Umbilical cord (tissue), 1 donor: ENCODE measurements at regions not wholly inside any gene's neighbourhood (a gene's known extent, or its start where the extent isn't known, plus 50 kb on each side); places are given as distances from the start of the nearest gene placed in this dataset.
"Not testable (repeated sequence)": the region's sequence is repeated elsewhere in the genome, so short reads cannot be mapped to it uniquely, and the experiment has no call there.

Experiments
- DNase-seq: peaks from one replicate; pipeline ENCODE4 v3.0.0-alpha.2; 2015; ENCODE audit warnings: low spot score

DNA sequence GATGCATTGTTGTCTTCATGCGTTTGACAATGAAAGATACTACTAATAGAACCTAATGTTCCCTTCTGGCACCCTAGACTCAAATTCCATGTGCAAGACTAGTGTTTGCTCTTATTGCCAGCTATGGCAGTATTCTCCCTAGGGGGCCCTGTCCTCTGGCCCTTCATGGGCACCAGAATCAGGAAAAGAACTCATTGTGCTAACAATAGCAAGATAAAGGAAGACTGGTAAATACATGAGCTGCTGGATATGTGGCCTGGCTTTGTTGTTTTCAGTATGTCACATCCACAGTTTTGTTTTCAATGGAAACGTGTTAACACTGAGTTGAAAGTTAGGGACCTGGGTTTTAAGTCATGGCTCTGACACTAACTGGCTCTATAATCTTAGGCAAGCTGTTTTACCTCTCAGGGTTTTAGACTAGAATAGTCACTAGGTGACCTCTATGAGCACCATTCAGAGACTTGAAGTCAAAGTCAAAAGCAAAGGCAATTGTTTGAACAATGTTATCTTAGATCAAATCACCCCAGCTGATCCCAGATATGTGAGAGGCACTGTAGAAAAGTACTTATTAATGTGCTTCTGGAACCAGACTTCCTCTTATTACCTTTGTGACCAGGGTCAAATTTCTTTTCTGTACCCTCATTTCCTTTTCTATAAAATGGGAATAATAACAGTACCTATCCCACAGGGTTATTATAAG, 253.7 kb upstream of the DIAPH2 start:
- DNase-seq = no peak

DNA sequence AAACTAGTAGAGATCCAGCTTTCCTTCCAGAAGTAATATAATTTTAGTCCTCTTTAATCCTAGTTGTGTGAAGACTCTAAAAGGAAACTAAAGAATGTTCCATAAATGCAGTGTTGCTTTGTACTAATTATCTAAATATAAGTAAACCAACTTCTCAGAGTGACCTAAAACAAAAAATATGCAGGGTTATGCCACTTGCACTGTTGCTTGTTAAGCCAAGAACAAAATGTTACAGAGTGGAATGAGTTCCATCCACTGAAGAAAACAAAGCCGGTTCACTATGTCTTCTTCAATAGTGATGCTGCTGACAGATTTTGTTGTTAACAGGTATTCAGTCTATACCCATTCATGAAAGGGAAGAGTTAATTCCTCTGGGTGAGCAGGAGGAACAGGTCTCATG, 252.0 kb upstream of the DIAPH2 start:
- no peak for DNase-seq

DNA sequence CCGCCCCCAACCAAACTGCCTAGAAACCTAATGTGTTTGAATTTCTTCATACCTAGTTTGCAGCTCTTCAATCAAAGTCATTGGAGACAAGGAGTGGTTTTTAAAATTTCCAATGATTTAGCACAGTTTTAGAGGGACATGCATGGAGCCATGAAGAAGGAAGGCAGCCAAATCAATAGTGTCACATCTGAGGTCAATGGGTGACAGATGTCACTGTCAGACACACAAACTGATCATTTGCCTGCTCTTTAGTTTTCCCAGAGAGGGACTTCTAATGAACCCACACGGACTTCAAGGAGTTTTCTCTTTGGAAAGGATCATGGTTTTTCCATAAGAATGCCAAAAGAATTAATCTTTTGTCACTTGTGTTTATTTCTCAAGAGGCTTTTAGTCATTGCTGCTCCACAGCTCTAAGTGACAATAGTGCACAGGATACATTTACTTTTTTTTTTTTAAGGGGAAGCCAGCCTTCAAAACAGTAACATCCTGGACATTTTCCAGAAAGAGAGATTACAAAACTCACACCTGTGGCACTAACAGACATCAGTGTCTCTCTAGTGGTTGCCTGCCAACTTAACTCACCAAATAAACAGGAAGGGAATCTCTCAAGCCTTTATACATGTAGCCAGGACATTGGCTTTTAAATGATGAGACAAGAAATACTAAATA, 251.1 kb upstream of the DIAPH2 start:
- peak; percentile 2 for DNase-seq

DNA sequence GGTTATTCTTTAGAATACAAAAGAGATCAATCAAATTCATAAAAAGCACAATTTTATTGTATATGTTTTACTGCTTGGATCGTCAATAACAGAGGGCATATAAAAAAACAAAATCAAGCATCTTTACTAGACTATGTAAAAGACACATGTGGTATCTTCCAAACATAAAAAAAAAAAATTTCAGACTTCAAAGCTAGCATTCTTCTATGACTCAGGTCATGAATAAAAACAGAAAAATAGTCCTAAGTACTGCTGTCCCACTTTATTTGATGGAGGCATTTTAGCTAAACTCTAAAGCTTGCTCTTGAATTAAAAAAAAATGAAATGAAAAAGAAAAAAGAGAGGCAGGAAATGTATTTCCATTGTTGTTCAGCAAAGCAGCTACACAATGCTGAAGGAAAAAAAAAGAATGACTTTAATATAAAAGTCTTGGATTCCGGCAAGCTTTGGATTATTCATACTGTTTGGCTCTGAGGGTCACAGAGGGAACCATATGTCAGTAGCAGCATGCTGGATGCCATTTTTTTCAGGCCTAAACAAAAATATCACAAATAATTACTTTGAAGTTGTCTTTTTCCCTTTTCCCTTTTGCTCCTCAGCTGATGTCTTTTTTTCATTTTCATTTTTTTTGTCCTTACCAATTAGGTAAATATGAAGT, 249.1 kb upstream of the DIAPH2 start:
- DNase-seq = no peak

DNA sequence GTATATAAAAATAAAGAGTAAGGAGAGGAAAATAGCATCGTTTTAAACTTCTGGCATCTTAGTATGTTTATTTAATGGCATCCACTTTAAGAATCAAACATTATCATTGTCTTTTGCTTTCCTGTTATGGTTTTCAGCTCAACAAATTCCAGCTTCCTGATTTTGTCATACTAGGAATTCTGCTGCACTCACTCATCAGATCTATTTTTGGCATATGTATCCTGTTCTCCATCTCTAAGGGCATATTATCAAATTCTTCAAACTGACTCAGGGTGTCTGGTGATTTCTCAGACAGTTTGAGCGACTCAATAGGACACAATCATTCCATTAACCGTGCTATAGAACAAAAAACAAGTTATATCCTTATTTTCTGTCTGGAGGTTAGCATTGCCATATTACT, 248.5 kb upstream of the DIAPH2 start:
- peak; percentile 8 for DNase-seq

DNA sequence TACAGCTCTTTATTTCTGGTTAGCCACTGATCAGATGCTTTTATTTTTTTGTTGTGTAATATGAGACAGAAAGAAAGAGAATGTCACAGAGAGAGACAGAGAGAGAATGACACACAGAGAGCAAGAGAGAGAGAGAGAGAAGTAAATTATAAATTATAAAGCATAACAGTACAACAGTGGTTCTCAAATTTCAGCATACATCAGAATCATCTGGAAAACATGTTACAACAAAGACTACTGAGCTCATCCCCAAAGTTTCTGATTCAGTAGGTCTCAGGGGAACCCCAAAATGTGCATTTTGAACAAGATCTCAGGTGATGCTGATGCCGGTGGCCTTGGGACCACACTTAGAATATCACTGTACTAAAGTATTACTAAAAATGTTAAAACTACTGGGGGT, 245.8 kb upstream of the DIAPH2 start:
- DNase-seq = no peak

DNA sequence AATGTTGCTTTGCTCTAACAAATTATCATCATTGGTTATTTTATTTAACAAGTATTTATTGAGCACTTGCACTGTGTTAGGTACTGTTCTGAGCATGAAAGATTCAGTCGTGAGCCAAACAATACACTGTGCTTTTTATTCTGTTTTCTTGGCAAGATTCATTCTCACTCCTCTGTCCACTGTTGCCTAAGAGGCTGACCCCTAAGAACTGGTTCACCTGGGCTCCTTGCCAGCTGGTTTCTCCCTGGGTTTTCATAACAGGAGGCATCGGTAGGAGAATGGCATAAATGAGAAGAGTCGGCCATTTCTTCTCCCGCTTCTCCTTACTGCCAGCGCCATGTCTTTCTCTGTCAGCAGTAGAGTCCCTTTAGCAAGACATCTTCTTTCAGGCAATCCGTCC, 243.7 kb upstream of the DIAPH2 start:
- DNase-seq = no peak

DNA sequence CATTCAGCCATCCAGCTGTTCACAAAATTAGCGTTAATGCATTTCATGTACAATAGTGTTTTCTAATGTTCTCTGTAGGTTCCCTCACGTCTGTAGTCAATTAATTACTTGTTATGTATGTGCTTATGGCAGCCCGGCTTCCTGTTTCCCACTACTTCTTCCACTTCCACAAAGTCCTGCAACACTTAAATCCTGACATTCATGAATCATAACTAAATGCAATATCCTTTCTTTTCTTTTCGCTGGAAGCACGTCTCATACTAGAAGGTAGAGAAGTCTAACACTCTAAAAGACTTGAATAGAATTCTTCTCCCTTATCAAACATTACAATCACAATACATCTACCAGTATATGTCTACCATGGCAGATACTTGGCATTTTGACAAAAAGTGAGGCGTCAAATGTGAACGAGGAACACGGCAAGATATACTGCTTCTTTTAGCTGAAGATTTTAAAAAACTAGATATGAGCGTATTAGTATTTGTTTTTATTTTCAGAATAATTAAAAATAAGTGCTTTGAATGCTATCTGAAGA, 239.0 kb upstream of the DIAPH2 start:
- no peak for DNase-seq

DNA sequence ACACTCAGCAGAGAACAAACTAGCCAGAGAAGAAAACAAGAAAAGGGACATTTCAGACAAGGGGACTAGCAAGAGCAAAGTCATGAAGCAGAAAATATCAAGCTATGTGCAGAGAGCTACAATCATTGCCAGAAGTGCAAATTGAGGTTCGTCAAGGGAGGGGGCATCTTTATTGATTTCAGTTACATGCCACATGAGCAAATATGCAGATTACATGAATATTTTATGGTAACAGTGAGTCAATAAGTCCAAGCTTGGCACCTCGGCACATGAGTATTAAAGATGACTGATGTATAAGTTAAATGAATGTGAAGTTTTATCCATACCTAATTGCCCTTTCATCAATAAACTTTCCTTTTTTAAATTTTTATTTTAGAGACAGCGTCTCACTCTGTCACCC, 238.1 kb upstream of the DIAPH2 start:
- no peak for DNase-seq

DNA sequence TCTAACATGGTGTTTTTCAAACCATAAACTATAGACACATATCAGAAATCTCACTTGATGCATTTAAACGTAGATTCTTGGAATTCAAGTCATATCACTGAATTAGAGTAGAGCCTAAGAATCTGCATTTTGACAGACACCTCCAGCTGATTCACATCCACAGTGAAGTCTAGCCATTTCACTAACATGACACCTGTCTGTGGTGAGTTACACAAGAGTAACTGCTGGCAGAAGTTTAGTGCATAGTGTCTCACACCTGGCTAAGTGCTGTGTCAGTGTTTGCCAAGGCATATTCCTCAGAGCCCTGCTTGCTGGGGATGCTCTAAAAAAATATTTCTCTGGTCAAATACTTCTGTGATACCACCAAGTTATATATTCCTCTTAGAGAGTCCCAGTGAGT, 237.5 kb upstream of the DIAPH2 start:
- DNase-seq = no peak

DNA sequence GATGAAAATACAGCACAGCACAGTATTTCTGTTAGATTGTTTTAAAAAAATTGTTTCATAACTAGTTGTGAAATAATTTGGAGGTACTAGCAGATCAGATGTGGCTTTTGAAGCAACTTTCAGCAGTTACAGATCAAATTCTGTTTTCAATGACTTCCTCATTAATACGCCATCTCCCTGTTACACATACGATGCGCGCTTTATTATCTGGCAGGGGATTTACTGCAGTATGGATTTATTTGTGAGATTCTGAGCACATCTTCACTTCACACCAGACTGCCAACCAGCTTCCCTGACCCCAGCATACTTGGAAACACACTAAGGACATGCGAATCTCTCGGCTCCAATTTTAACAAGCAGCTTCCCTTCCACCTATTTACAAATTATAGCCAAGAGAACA, 235.5 kb upstream of the DIAPH2 start:
- DNase-seq = peak; percentile 1

DNA sequence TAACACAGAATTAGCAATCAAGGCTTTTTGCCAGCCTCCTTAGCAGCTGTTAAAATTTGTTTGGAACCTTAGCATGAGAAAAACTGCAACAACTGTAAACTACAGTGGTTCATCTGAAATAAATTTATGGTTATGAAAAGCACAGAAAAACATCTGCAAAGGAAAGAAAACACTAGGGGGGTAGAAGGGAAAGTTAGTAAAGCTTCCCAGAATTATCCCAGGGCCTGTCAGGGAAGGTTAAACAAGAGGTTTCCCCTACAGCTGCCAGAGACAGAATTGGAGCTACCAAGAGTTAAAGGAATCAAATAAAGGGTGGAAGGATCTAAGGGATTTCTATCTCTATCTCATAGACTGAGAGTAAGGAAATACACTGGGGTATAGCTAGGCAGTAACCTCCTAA, 234.7 kb upstream of the DIAPH2 start:
- peak; percentile 10 for DNase-seq

DNA sequence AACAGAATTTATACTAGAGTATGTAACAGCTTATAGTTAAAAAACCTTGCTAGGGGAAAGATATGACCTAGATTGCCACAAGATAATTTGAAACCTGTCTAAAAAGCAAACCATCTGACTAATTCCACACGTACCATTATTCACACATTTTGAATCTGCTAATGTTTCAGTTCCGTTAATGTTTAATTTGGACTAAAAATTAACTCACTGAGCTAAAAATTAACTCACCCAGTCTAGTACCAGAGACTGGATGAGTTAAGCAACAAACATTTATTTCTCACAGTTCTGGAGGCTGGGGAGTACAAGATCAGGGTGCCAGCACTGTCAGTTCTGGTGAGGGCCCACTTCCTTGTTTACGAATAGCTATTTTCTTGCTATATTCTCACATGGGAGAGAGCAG, 231.5 kb upstream of the DIAPH2 start:
- no peak for DNase-seq

DNA sequence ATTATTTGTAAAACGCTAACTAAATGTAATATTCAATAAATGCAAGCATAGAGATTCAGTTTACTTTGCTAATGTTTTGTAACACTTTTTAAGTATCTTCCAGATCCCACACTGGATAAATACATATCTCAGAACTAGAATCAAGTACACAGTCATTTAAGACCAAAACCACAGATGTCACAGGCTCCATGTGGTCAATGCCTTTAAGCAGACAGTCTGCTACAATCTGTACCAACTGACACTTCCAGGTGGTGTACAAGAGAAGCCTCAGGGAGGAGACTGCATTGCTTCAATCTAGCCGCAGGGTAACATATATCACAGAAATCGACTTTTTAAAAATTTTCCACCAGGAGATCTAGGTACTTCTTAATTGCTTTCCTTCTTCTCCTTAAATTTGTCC, 229.6 kb upstream of the DIAPH2 start:
- DNase-seq = no peak

DNA sequence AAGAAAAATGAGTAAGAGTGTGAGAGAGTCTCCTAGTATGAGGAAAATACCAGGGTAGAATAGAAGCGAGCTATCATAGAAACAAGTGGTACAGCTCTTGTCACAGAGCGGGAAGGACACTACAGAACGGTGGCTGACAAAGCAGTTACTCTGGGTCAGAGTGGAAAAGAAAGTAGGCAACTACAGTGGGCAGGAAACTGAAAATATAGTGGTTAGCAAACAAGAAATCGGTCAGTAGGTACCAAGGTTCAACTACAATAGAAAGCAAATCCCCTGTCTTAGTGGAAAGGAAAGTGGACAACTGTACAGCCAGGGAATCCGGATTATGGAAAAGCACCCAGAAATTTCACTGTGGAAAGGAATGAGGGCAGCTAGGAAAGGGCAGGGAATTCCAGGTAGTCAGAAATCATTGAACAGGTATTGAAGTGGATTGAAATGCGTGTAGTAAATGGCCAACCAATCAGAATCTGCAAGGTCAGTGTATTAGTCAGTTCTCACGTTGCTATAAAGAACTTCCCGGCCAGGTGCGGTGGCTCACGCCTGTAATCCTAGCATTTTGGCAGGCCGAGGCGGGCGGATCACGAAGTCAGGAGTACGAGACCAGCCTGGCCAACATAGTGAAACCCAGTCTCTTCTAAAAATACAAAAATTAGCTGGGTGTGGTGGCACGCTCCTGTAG, 219.6 kb upstream of the DIAPH2 start:
- no peak for DNase-seq

DNA sequence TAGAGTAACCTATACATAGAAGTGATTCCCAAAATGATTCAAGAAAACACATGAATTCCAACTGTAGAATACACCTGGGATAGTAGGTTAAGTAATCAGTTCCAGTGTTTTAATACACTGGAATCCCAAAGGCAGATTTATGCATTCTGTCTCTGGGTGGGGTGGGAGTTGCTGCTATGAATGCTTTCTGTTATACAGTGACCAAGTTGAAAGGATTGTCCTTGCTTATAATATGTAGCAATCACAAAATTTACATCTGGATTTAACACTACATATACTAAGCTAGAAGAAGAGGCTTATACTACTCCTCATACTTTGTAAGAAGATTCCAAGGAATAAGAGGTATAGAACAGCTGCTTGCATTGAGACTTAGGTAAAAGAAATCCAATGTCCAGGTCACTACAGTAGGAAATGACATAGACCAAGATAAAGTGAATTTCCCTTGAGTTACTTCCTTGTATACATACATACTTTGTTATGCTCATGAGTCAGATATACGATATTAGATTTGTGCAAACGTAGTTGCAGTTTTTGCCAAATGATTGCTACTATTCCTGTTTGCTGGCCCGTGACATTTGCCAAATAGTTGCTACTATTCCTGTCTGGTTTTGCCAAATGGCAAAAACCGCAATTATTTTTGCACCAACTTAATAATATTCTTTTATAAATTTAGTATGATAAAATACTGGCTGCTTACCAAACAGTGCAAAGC, 210.5 kb upstream of the DIAPH2 start:
- DNase-seq = no peak

DNA sequence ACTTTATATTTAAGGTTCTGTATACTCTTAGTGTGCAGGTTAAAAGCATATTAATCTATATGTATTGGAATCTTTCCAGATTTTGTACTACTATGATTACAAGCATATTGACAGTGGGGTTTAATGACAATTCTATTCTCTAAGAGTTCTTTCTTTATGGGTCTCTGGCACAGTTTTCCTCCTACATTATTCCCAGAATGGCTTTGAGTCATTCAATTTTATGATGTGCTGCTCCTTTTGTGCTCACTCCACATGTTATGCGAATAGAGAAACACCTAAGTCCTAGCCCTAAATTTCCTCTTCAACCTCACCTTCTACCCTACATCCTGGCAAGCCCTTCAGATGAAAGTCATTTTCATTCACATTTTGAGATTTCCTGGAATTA, 209.9 kb upstream of the DIAPH2 start:
- no peak for DNase-seq

DNA sequence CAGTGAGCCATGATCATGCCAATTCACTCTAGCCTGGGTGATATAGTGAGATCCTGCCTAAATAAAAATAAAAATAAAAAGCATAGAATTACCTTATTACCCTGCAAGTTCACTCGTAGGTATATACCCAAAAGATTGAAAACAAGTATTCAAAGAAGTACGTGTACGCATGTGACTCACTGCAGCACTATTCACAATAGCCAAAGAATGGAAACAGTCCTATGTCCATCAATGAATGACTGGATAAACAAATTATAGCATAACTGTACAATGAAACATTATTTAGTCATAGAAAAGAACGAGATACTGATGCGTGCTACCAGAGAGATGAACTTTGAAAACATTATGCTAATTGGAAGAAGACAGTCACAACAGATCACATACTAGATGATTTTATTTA, 204.6 kb upstream of the DIAPH2 start:
- no peak for DNase-seq

DNA sequence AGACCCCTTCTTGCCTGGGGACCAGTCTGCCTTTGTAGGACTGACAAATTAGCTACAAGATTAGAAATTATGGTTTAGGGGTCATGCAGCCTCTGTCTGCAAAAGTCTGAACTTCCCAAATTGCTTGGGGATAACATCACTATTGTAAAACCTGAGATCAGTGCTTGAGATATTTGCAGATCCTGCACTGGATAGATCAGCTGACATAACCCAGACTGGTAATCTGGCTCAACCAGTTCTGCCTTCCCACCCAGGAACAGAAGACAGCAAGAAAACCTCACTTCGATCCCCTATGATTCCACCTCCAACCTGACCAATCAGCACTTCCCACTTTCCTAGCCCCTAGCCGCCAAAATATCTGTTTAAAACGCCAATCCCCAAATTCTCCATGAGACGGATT, 202.8 kb upstream of the DIAPH2 start:
- DNase-seq = no peak

DNA sequence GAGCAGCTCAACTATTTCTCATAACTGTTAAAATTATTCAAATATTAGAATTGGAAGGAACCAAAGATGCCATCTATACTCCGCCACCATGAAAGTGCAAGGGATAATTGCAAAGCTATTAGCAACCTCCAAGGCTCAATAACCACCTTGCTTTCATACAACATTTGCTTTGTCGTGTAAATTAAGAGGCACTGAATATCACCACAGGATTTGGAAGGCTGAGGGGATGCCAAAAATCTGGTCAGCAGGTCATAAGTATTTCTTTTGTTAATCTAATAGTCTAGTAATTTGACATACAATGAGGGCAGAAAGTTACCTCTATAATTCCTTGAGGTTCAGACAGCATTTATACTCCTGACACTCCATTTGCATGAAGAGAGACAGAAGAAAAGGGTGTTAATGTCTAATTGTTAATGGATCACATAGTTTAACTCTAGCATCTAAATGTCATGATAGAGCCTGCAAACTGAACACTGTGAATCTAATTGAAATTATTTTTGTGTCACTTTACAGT, 200.9 kb upstream of the DIAPH2 start:
- no peak for DNase-seq

DNA sequence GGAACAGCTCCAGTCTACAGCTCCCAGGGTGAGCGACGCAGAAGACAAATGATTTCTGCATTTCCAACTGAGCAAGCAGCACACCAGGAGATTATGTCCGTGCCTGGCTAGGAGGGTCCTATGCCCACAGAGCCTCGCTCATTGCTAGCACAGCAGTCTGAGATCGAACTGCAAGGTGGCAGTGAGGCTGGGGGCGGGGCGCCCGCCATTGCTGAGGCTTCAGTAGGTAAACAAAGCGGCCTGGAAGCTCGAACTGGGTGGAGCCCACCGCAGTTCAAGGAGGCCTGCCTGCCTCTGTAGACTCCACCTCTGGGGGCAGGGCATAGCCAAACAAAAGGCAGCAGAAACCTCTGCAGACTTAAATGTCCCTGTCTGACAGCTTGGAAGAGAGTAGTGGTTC, 198.0 kb upstream of the DIAPH2 start:
- DNase-seq = not testable (repeated sequence)

DNA sequence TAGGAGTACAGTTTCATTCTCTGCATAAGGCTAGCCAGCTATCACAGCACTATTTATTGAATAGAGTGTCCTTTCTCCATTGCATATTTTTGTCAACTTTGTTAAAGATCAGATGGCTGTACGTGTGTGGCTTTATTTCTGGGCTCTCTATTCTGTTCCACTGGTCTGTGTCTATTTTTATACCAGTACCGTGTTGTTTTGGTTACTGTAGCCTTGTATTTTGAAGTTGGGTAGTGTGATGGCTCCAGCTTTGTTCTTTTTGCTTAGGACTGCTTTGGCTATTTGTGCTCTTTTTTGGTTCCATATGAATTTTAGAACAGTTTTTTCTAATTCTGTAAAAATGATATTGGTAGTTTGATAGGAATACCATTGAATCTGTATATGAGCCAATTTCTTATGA, 182.1 kb upstream of the DIAPH2 start:
- no peak for DNase-seq
